Fibroblast of lung (primary cell): ENCODE measurements at regions not wholly inside any gene's neighbourhood (a gene's known extent, or its start where the extent isn't known, plus 50 kb on each side); places are given as distances from the start of the nearest gene placed in this dataset.

Source experiments
- DNase-seq, 2 donors: peaks; one replicate each; pipeline versions ENCODE4 v3.0.0 to v3.0.0-alpha.2; 2010; ENCODE audit warnings: low read depth in 2 of 2
- H2AFZ ChIP-seq: 2 replicates; pipeline ENCODE4 v1.5.1; 2012; ENCODE audit warnings: low read length, control low read depth, inconsistent platforms
- H3K27ac ChIP-seq: 2 replicates; pipeline ENCODE4 v1.5.1; 2011; ENCODE audit warnings: low read length, control low read depth; ENCODE audit not compliant: insufficient read depth
- H3K27me3 ChIP-seq: 2 replicates; pipeline ENCODE4 v1.5.1; 2011; ENCODE audit warnings: mild to moderate bottlenecking, low read length; ENCODE audit not compliant: control insufficient read depth, insufficient read depth
- H3K36me3 ChIP-seq: 2 replicates; pipeline ENCODE4 v1.5.1; 2011; ENCODE audit warnings: low read length; ENCODE audit not compliant: control insufficient read depth, insufficient read depth
- H3K4me1 ChIP-seq: 2 replicates; pipeline ENCODE4 v1.5.1; 2011; ENCODE audit warnings: low read length; ENCODE audit not compliant: control insufficient read depth, insufficient read depth; ENCODE audit errors: extremely low read depth
- H3K4me2 ChIP-seq: 2 replicates; pipeline ENCODE4 v1.5.1; 2011; ENCODE audit warnings: low read length, control low read depth; ENCODE audit not compliant: insufficient read depth; ENCODE audit errors: extremely low read depth
- H3K4me3 ChIP-seq, 4 experiments: fragments of 200-600 bp in 1 of 4; sonication (generic) in 1 of 4; replicated peaks in 1 of 4; 2 replicates each; pipeline ENCODE4 v1.5.1; 2011 to 2016; ENCODE audit warnings: low read length in 4 of 4, low read depth in 3 of 4, mild to moderate bottlenecking in 3 of 4, control low read depth in 2 of 4, inconsistent platforms in 1 of 4, mixed read lengths in 1 of 4; ENCODE audit not compliant: insufficient read depth in 1 of 4; ENCODE audit errors: control extremely low read depth in 1 of 4
- H3K79me2 ChIP-seq: 2 replicates; pipeline ENCODE4 v1.5.1; 2012; ENCODE audit warnings: mild to moderate bottlenecking, low read length, inconsistent platforms; ENCODE audit not compliant: control insufficient read depth, insufficient read depth
- H3K9ac ChIP-seq: 2 replicates; pipeline ENCODE4 v1.5.1; 2011; ENCODE audit warnings: mild to moderate bottlenecking, low read length, control low read depth; ENCODE audit not compliant: insufficient read depth
- H3K9me3 ChIP-seq: 2 replicates; pipeline ENCODE4 v1.5.1; 2012; ENCODE audit warnings: low read depth, low read length; ENCODE audit not compliant: control insufficient read depth, insufficient read depth
- H4K20me1 ChIP-seq: 2 replicates; pipeline ENCODE4 v1.5.1; 2011; ENCODE audit warnings: low read length; ENCODE audit not compliant: control insufficient read depth, insufficient read depth; ENCODE audit errors: extremely low read depth
- CTCF ChIP-seq, 2 donors: IDR thresholded peaks in 1 of 2; conservative IDR thresholded peaks in 1 of 2; 1 replicate in 1 of 2; 2 replicates in 1 of 2; pipeline ENCODE4 v1.5.1; 2011 to 2012; ENCODE audit warnings: low read length in 2 of 2, control low read depth in 1 of 2, inconsistent platforms in 1 of 2, low read depth in 1 of 2, mild to moderate bottlenecking in 1 of 2
- EZH2 ChIP-seq: IDR thresholded peaks from 2 replicates; pipeline ENCODE4 v1.5.1; 2012; ENCODE audit warnings: low read length, control low read depth, mild to moderate bottlenecking; ENCODE audit errors: missing control alignments

DNA sequence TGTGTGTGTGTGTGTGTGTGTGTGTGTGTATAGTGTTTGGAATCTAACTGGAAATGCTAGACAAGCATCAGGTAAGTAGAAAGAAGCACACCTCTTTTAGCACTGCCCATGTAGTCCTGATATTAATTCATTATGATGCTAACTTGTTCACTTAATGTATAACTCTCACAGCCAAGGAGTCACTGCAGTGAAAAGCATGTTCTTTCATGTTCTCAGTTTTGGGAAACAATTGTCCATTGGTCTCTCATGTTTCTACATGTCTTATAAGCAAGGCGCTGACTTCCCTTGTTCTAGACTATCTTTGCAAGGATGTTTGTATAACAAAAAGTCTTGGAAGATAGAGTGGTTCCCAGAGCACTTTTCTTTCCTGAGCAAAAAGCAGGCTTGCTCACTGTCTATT, 148.8 kb upstream of the TNPO1 start:
- no peaks in the 10 kb centered on the region for H4K20me1 ChIP-seq
- no peak for DNase-seq
- H3K4me2 ChIP-seq: no peak overlapping the region
- no peak for TF ChIP-seq EZH2
- TF ChIP-seq CTCF (conservative IDR thresholded peaks at IDR 0.05 in 1 of 2, IDR thresholded peaks at IDR 0.05 in 1 of 2; ENCODE audit: low read depth in 1 of 2, low read length in 2 of 2): no peak
- no peaks in the 10 kb centered on the region for H3K9me3 ChIP-seq
- no peaks in the 10 kb centered on the region for H3K79me2 ChIP-seq
- no peak overlapping the region for H3K27ac ChIP-seq
- no peaks in the 10 kb centered on the region for H3K36me3 ChIP-seq
- no peaks in the 10 kb centered on the region for H3K4me1 ChIP-seq
- H3K27me3 ChIP-seq: peaks cover 7% of the 10 kb centered on the region
- no peak overlapping the region for H3K9ac ChIP-seq
- no peak overlapping the region for H3K4me3 ChIP-seq
- H2AFZ ChIP-seq: no peak overlapping the region

- TF ChIP-seq CTCF (conservative IDR thresholded peaks at IDR 0.05 in 1 of 2, IDR thresholded peaks at IDR 0.05 in 1 of 2; ENCODE audit: low read depth in 1 of 2, low read length in 2 of 2) (no peak), EZH2 (no peak)
- no peaks in the 10 kb centered on the region for H4K20me1 ChIP-seq
- H3K9me3 ChIP-seq: no peaks in the 10 kb centered on the region
These were observed 153.5 kb upstream of the TNPO1 start for GRCh38 chr5:72662936-72663335.

GRCh38 chr5:72662305-72662704, 154.2 kb upstream of the TNPO1 start:
- DNase-seq: peak in 1 of 2 donors; percentile 23
- H3K36me3 ChIP-seq: no peaks in the 10 kb centered on the region
- H3K27ac ChIP-seq: no peak overlapping the region

More at GRCh38 chr5:72662936-72663335, 153.5 kb upstream of the TNPO1 start:
- Histone ChIP-seq H3K4me1 (no peaks in the 10 kb centered on the region), H3K36me3 (no peaks in the 10 kb centered on the region), H3K4me2 (no peak overlapping the region), H3K9ac (no peak overlapping the region), H3K27ac (no peak overlapping the region), H2AFZ (no peak overlapping the region), H3K4me3 (no peak overlapping the region), H3K79me2 (no peaks in the 10 kb centered on the region), H3K27me3 (peaks cover 2% of the 10 kb centered on the region)
- no peak for DNase-seq

More at GRCh38 chr5:72662305-72662704, 154.2 kb upstream of the TNPO1 start:
- Histone ChIP-seq H3K4me2 (no peak overlapping the region), H3K4me1 (no peaks in the 10 kb centered on the region), H3K9me3 (no peaks in the 10 kb centered on the region), H4K20me1 (no peaks in the 10 kb centered on the region), H2AFZ (no peak overlapping the region), H3K4me3 (no peak overlapping the region), H3K9ac (no peak overlapping the region), H3K27me3 (peaks cover 2% of the 10 kb centered on the region), H3K79me2 (no peaks in the 10 kb centered on the region)
- TF ChIP-seq EZH2: no peak
